H9 (cell line): ENCODE measurements at regions not wholly inside any gene's neighbourhood (a gene's known extent, or its start where the extent isn't known, plus 50 kb on each side); places are given as distances from the start of the nearest gene placed in this dataset.

ENCODE experiments used
- DNase-seq: peaks from one replicate; pipeline ENCODE4 v3.0.0-alpha.2; 2017
- H2AFZ ChIP-seq: one replicate; pipeline ENCODE4 v1.6.1; 2013; ENCODE audit warnings: mild to moderate bottlenecking, low read length, control low read depth, moderate library complexity
- H2AK5ac ChIP-seq: 2 replicates; pipeline ENCODE4 v1.6.1; 2013; ENCODE audit warnings: low read length, control low read depth, mixed read lengths; ENCODE audit not compliant: insufficient read length
- H2BK120ac ChIP-seq: one replicate; pipeline ENCODE4 v1.6.1; 2013; ENCODE audit warnings: low read depth, mild to moderate bottlenecking, low read length, control low read depth, inconsistent platforms; ENCODE audit not compliant: poor library complexity, severe bottlenecking
- H2BK12ac ChIP-seq: 2 replicates; pipeline ENCODE4 v1.6.1; 2013; ENCODE audit warnings: low read length, control low read depth, mixed read lengths, low read depth; ENCODE audit not compliant: insufficient read length
- H2BK15ac ChIP-seq: 2 replicates; pipeline ENCODE4 v1.6.1; 2013; ENCODE audit warnings: low read depth, low read length, control low read depth
- H2BK20ac ChIP-seq: one replicate; pipeline ENCODE4 v1.6.1; 2013; ENCODE audit warnings: low read depth, mild to moderate bottlenecking, low read length, control low read depth, inconsistent platforms; ENCODE audit not compliant: poor library complexity, severe bottlenecking
- H2BK5ac ChIP-seq: 2 replicates; pipeline ENCODE4 v1.6.1; 2013; ENCODE audit warnings: low read length, control low read depth, mixed read lengths; ENCODE audit not compliant: insufficient read length
- H3K14ac ChIP-seq: 2 replicates; pipeline ENCODE4 v1.6.1; 2013; ENCODE audit warnings: low read length, control low read depth; ENCODE audit not compliant: insufficient read depth
- H3K18ac ChIP-seq: 2 replicates; pipeline ENCODE4 v1.6.1; 2013; ENCODE audit warnings: low read depth, mild to moderate bottlenecking, mixed read lengths, low read length, control low read depth; ENCODE audit not compliant: insufficient read length
- H3K23ac ChIP-seq: 2 replicates; pipeline ENCODE4 v1.6.1; 2013; ENCODE audit warnings: low read length, control low read depth, mixed read lengths, low read depth; ENCODE audit not compliant: insufficient read length
- H3K23me2 ChIP-seq: 2 replicates; pipeline ENCODE4 v1.6.1; 2013; ENCODE audit warnings: low read depth, mild to moderate bottlenecking, mixed read lengths, low read length, control low read depth; ENCODE audit not compliant: insufficient read length, poor library complexity, severe bottlenecking
- H3K27ac ChIP-seq: 2 replicates; pipeline ENCODE4 v1.5.1; 2013; ENCODE audit warnings: low read length, control low read depth, mixed read lengths, low read depth; ENCODE audit not compliant: insufficient read length
- H3K27me3 ChIP-seq: 2 replicates; pipeline ENCODE4 v1.6.1; 2013; ENCODE audit warnings: low read length, control low read depth, inconsistent platforms; ENCODE audit not compliant: insufficient read depth
- H3K4ac ChIP-seq: 2 replicates; pipeline ENCODE4 v1.6.1; 2013; ENCODE audit warnings: low read depth, mild to moderate bottlenecking, control low read depth, inconsistent platforms, low read length, moderate library complexity
- H3K4me1 ChIP-seq: 2 replicates; pipeline ENCODE4 v1.6.1; 2013; ENCODE audit warnings: low read length, control low read depth, inconsistent platforms; ENCODE audit not compliant: insufficient read depth
- H3K4me2 ChIP-seq: 2 replicates; pipeline ENCODE4 v1.6.1; 2013; ENCODE audit warnings: low read length, control low read depth, mixed read lengths; ENCODE audit not compliant: insufficient read length, insufficient read depth
- H3K56ac ChIP-seq: 2 replicates; pipeline ENCODE4 v1.6.1; 2013; ENCODE audit warnings: low read depth, mild to moderate bottlenecking, mixed read lengths, low read length, control low read depth; ENCODE audit not compliant: insufficient read length
- H3K79me1 ChIP-seq: 2 replicates; pipeline ENCODE4 v1.6.1; 2013; ENCODE audit warnings: low read depth, mild to moderate bottlenecking, moderate library complexity, low read length, control low read depth, inconsistent platforms; ENCODE audit not compliant: insufficient read depth, poor library complexity, severe bottlenecking
- H3K79me2 ChIP-seq: 2 replicates; pipeline ENCODE4 v1.6.1; 2013; ENCODE audit warnings: low read length, control low read depth, inconsistent platforms; ENCODE audit not compliant: insufficient read depth
- H3K9ac ChIP-seq: 2 replicates; pipeline ENCODE4 v1.6.1; 2013; ENCODE audit warnings: low read length, control low read depth, mixed read lengths; ENCODE audit not compliant: insufficient read length; ENCODE audit errors: extremely low read depth
- H3K9me3 ChIP-seq: one replicate; pipeline ENCODE4 v1.6.1; 2013; ENCODE audit warnings: low read depth, low read length, inconsistent platforms; ENCODE audit not compliant: control insufficient read depth
- H3T11ph ChIP-seq: one replicate; pipeline ENCODE4 v1.6.1; 2013; ENCODE audit warnings: mild to moderate bottlenecking, low read length, control low read depth, inconsistent platforms
- H4K20me1 ChIP-seq: one replicate; pipeline ENCODE4 v1.6.1; 2013; ENCODE audit not compliant: control insufficient read depth, insufficient read length, insufficient read depth
- H4K5ac ChIP-seq: 2 replicates; pipeline ENCODE4 v1.6.1; 2013; ENCODE audit warnings: low read depth, mild to moderate bottlenecking, mixed read lengths, low read length, control low read depth; ENCODE audit not compliant: insufficient read length
- H4K8ac ChIP-seq: replicated peaks from 2 replicates; pipeline ENCODE4 v1.6.1; 2013; ENCODE audit warnings: low read length, control low read depth, mixed read lengths, low read depth; ENCODE audit not compliant: insufficient read length
- H4K91ac ChIP-seq: 2 replicates; pipeline ENCODE4 v1.6.1; 2013; ENCODE audit warnings: low read depth, mild to moderate bottlenecking, moderate library complexity, mixed read lengths, low read length, control low read depth; ENCODE audit not compliant: insufficient read length
- H3K27ac Mint-ChIP-seq, 3 experiments: 2 replicates in 2 of 3; 3 replicates in 1 of 3; pipeline ENCODE4 v1.8.0; 2020 to 2021; ENCODE audit warnings: mixed read lengths in 3 of 3, mild to moderate bottlenecking in 1 of 3, moderate library complexity in 1 of 3
- H3K27me3 Mint-ChIP-seq: 2 replicates; pipeline ENCODE4 v1.8.0; 2021; ENCODE audit warnings: low read depth, mild to moderate bottlenecking, moderate library complexity, mixed read lengths
- H3K36me3 Mint-ChIP-seq, 3 experiments: 2 replicates in 2 of 3; 3 replicates in 1 of 3; pipeline ENCODE4 v1.8.0; 2020 to 2021; ENCODE audit warnings: low read depth in 3 of 3, mixed read lengths in 3 of 3; ENCODE audit not compliant: insufficient read depth in 1 of 3
- H3K4me1 Mint-ChIP-seq, 2 experiments: 2 replicates each; pipeline ENCODE4 v1.8.0; 2020; ENCODE audit warnings: mixed read lengths in 2 of 2
- H3K4me3 Mint-ChIP-seq, 2 experiments: 2 replicates in 1 of 2; 3 replicates in 1 of 2; pipeline ENCODE4 v1.8.0; 2020 to 2021; ENCODE audit warnings: mild to moderate bottlenecking in 2 of 2, mixed read lengths in 2 of 2, moderate library complexity in 1 of 2
- H3K9me3 Mint-ChIP-seq, 2 experiments: 2 replicates in 1 of 2; 3 replicates in 1 of 2; pipeline ENCODE4 v1.8.0; 2020; ENCODE audit warnings: mild to moderate bottlenecking in 2 of 2, mixed read lengths in 2 of 2, moderate library complexity in 1 of 2
- WGBS: extraction: QIAGEN DNeasy Blood & Tissue Kit; methylation state at CpG from one replicate; pipeline ENCODE4 v1.1.7; 2013; ENCODE audit warnings: missing lambda C conversion rate, low lambda C conversion rate, mixed read lengths; ENCODE audit not compliant: insufficient read length; ENCODE audit errors: extremely low coverage; 5-methylcytosine and 5-hydroxymethylcytosine counted together
- TF ChIP-seq, protein P1 (sequence below): fragments of 200-600 bp; sonication (generic); conservative IDR thresholded peaks from 3 replicates; pipeline ENCODE4 v1.8.0; 2021; ENCODE audit warnings: antibody characterized with exemption, mild to moderate bottlenecking

DNA sequence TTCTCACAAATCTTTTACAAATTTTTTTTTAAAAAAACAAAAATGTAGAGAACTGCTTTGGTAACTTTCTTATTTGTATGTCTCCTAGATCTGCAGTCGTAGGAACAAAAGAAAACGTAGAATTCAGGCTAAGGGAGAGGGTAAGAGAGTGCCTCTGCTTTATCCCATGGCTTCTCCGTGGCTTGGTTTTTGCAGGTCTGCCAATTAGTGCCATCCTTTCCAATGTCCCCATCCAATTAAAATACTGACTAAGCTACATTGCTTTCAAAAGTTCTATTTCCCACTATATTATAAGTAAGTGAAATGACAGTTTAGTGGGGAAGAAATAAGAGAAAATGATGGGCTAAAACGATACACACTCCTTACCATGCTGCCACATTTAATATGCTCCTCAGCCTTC lies 209.3 kb downstream of the CRPPA start:
- no peaks in the 10 kb centered on the region for H3K9me3 Mint-ChIP-seq
- H3K27ac Mint-ChIP-seq: no peak overlapping the region
- H3K4ac ChIP-seq: no peak overlapping the region
- no peak overlapping the region for H4K5ac ChIP-seq
- H2BK120ac ChIP-seq: no peak overlapping the region
- no peak overlapping the region for H2BK20ac ChIP-seq
- no peaks in the 10 kb centered on the region for H3K27me3 ChIP-seq
- no peak overlapping the region for H2AK5ac ChIP-seq
- H3K23me2 ChIP-seq: no peaks in the 10 kb centered on the region
- no peaks in the 10 kb centered on the region for H3K9me3 ChIP-seq
- H3K14ac ChIP-seq: no peak overlapping the region
- no peaks in the 10 kb centered on the region for H3K79me2 ChIP-seq
- no peak overlapping the region for H3K4me3 Mint-ChIP-seq
- H3T11ph ChIP-seq: no peak overlapping the region
- peaks cover 11% of the 10 kb centered on the region in 2 experiments; a peak in 3 of 4 replicates for H3K4me1 Mint-ChIP-seq
- H3K27ac ChIP-seq: no peak overlapping the region
- H4K91ac ChIP-seq: no peak overlapping the region
- no peak overlapping the region for H3K9ac ChIP-seq
- TF ChIP-seq, protein P1, sequence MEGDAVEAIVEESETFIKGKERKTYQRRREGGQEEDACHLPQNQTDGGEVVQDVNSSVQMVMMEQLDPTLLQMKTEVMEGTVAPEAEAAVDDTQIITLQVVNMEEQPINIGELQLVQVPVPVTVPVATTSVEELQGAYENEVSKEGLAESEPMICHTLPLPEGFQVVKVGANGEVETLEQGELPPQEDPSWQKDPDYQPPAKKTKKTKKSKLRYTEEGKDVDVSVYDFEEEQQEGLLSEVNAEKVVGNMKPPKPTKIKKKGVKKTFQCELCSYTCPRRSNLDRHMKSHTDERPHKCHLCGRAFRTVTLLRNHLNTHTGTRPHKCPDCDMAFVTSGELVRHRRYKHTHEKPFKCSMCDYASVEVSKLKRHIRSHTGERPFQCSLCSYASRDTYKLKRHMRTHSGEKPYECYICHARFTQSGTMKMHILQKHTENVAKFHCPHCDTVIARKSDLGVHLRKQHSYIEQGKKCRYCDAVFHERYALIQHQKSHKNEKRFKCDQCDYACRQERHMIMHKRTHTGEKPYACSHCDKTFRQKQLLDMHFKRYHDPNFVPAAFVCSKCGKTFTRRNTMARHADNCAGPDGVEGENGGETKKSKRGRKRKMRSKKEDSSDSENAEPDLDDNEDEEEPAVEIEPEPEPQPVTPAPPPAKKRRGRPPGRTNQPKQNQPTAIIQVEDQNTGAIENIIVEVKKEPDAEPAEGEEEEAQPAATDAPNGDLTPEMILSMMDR: no peak
- H3K36me3 Mint-ChIP-seq: no peaks in the 10 kb centered on the region
- no CpG with 5 or more reads among the region's 4 CpGs for WGBS
- no peaks in the 10 kb centered on the region for H4K20me1 ChIP-seq
- no peak overlapping the region for H2BK15ac ChIP-seq
- H3K4me1 ChIP-seq: no peaks in the 10 kb centered on the region
- H2BK12ac ChIP-seq: no peak overlapping the region
- no peaks in the 10 kb centered on the region for H3K27me3 Mint-ChIP-seq
- no peak overlapping the region for H3K18ac ChIP-seq
- no peak overlapping the region for H3K56ac ChIP-seq
- H2BK5ac ChIP-seq: no peak overlapping the region
- no peak overlapping the region for H4K8ac ChIP-seq
- H2AFZ ChIP-seq: no peak overlapping the region
- H3K79me1 ChIP-seq: no peaks in the 10 kb centered on the region
- no peak for DNase-seq
- H3K4me2 ChIP-seq: no peak overlapping the region
- H3K23ac ChIP-seq: no peak overlapping the region
